GM18498 (cell line): ENCODE measurements at regions not wholly inside any gene's neighbourhood (a gene's known extent, or its start where the extent isn't known, plus 50 kb on each side); places are given as distances from the start of the nearest gene placed in this dataset.

Experiments
- ATAC-seq: cut with Tn5 transposase; IDR thresholded peaks from one replicate; pipeline ENCODE4 v1.9.1; 2021; ENCODE audit warnings: mild to moderate bottlenecking, moderate library complexity; ENCODE audit not compliant: unreplicated experiment

- ATAC-seq, result no peak
These were observed 90.5 kb upstream of the SPRED2 start for GRCh38 chr2:65522922-65523321.

GRCh38 chr2:65518751-65519150 is 86.4 kb upstream of the SPRED2 start:
- no peak for ATAC-seq

- no peak for ATAC-seq
These were observed 82.3 kb upstream of the SPRED2 start for GRCh38 chr2:65514555-65515195.

- no peak for ATAC-seq
These were observed 80.4 kb upstream of the SPRED2 start for GRCh38 chr2:65512783-65513182.

- ATAC-seq, result no peak
These were observed 78.9 kb upstream of the SPRED2 start for GRCh38 chr2:65511306-65511705.

GRCh38 chr2:65508225-65508624 is 75.8 kb upstream of the SPRED2 start:
- no peak for ATAC-seq

GRCh38 chr2:65507102-65508069 is 75.0 kb upstream of the SPRED2 start:
- ATAC-seq, result no peak

GRCh38 chr2:65504814-65505697 is 72.7 kb upstream of the SPRED2 start:
- ATAC-seq, result no peak

GRCh38 chr2:65504201-65504600 is 71.8 kb upstream of the SPRED2 start:
- ATAC-seq, result no peak

- no peak for ATAC-seq
These were observed 71.3 kb upstream of the SPRED2 start for GRCh38 chr2:65503746-65504145.

- no peak for ATAC-seq
These were observed 69.4 kb upstream of the SPRED2 start for GRCh38 chr2:65501836-65502235.

- ATAC-seq, result no peak
These were observed 68.7 kb upstream of the SPRED2 start for GRCh38 chr2:65501074-65501473.

GRCh38 chr2:65500310-65501040 is 68.1 kb upstream of the SPRED2 start:
- no peak for ATAC-seq

GRCh38 chr2:65499216-65499615 is 66.8 kb upstream of the SPRED2 start:
- no peak for ATAC-seq

GRCh38 chr2:65498396-65498795 is 66.0 kb upstream of the SPRED2 start:
- ATAC-seq, result no peak

- no peak for ATAC-seq
These were observed 63.0 kb upstream of the SPRED2 start for GRCh38 chr2:65495251-65495877.

- no peak for ATAC-seq
These were observed 61.7 kb upstream of the SPRED2 start for GRCh38 chr2:65494078-65494477.

GRCh38 chr2:65491381-65491905 is 59.0 kb upstream of the SPRED2 start:
- ATAC-seq, result no peak

GRCh38 chr2:65490222-65490621 is 57.8 kb upstream of the SPRED2 start:
- ATAC-seq, result no peak

- no peak for ATAC-seq
These were observed 56.9 kb upstream of the SPRED2 start for GRCh38 chr2:65489269-65489668.
